Body of pancreas (tissue), 4 donors: ENCODE measurements at regions not wholly inside any gene's neighbourhood (a gene's known extent, or its start where the extent isn't known, plus 50 kb on each side); places are given as distances from the start of the nearest gene placed in this dataset.

Experiments used
- POLR2A ChIP-seq, 3 donors: fragments of 450-650 bp; IDR thresholded peaks; one replicate each; pipeline ENCODE4 v1.6.1; 2016; ENCODE audit warnings: antibody characterized with exemption in 3 of 3, mild to moderate bottlenecking in 2 of 3
- TF ChIP-seq, protein P1 (sequence below), 7 experiments: fragments of 450-650 bp in 4 of 7; fragments of 200-600 bp in 3 of 7; sonication (generic) in 3 of 7; IDR thresholded peaks; one replicate each; pipeline ENCODE4 v1.5.1; 2016 to 2019; ENCODE audit warnings: antibody characterized with exemption in 7 of 7

DNA sequence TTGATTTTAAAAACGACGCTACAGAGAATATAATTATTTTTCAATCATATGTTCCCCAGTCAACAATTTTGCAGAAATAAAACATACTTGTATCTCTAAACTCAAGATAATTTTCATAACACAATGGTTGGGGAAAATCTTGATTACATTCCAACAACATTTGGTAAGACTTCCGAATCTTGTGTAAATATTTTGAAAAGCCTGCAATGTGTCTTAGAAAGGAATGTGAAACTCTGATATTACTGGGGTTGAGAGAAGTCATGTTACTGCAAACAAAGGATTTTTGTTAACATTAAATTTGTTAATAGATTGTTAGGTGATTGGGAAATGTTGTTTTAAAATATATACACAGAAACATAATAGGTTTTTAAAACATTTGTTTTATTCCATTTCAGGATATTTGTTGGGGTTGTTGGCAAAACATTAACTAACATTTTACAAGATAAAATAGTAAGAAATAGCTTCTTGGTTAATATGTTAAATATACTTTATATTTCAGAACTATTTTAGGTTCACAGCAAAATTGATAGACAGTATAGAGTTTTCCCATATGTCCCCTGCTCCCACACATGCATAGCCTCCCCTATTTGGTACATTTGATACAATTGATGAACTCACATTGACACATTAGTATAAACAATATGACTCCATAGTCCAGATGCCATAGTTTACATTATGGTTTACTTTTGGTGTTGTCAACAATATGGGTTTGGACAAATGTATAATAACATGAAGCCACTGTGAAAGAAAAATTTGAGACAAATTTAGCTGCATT is 218.6 kb upstream of the FAM47A start:
- TF ChIP-seq POLR2A (IDR thresholded peaks at IDR 0.05): no peak
- TF ChIP-seq, protein P1, sequence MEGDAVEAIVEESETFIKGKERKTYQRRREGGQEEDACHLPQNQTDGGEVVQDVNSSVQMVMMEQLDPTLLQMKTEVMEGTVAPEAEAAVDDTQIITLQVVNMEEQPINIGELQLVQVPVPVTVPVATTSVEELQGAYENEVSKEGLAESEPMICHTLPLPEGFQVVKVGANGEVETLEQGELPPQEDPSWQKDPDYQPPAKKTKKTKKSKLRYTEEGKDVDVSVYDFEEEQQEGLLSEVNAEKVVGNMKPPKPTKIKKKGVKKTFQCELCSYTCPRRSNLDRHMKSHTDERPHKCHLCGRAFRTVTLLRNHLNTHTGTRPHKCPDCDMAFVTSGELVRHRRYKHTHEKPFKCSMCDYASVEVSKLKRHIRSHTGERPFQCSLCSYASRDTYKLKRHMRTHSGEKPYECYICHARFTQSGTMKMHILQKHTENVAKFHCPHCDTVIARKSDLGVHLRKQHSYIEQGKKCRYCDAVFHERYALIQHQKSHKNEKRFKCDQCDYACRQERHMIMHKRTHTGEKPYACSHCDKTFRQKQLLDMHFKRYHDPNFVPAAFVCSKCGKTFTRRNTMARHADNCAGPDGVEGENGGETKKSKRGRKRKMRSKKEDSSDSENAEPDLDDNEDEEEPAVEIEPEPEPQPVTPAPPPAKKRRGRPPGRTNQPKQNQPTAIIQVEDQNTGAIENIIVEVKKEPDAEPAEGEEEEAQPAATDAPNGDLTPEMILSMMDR (IDR thresholded peaks at IDR 0.05): no peak
